Left lung (tissue), 4 donors: ENCODE measurements at regions not wholly inside any gene's neighbourhood (a gene's known extent, or its start where the extent isn't known, plus 50 kb on each side); places are given as distances from the start of the nearest gene placed in this dataset.

ENCODE experiments used
- ATAC-seq: fragments of 200-7000 bp; cut with Tn5 transposase; one replicate; pipeline ENCODE4 v1.9.1; 2020; ENCODE audit warnings: moderate library complexity
- DNase-seq, 4 donors: peaks; one replicate each; pipeline ENCODE4 v3.0.0-alpha.2; 2013 to 2020
- H3K27ac ChIP-seq, 2 donors: fragments of 200-600 bp; sonication (generic) in 1 of 2; one replicate each; pipeline versions ENCODE4 v1.5.0 to v1.8.0; 2020 to 2021
- H3K27me3 ChIP-seq, 2 donors: fragments of 200-600 bp; sonication (generic) in 1 of 2; one replicate each; pipeline versions ENCODE4 v1.5.0 to v1.8.0; 2020 to 2021
- H3K36me3 ChIP-seq, 2 donors: fragments of 200-600 bp; sonication (generic) in 1 of 2; one replicate each; pipeline versions ENCODE4 v1.5.0 to v1.8.0; 2020 to 2021
- H3K4me1 ChIP-seq, 2 donors: fragments of 200-600 bp; one replicate each; pipeline ENCODE4 v1.8.0; 2021
- H3K4me3 ChIP-seq, 2 donors: fragments of 200-600 bp; sonication (generic) in 1 of 2; one replicate each; pipeline versions ENCODE4 v1.5.0 to v1.8.0; 2020 to 2021; ENCODE audit warnings: mild to moderate bottlenecking in 1 of 2
- H3K9me3 ChIP-seq, 2 donors: fragments of 200-600 bp; sonication (generic) in 1 of 2; one replicate each; pipeline versions ENCODE4 v1.5.0 to v1.8.0; 2020 to 2021
- CTCF ChIP-seq, 2 donors: fragments of 200-600 bp; sonication (generic) in 1 of 2; IDR thresholded peaks; one replicate each; pipeline versions ENCODE4 v1.5.0 to v1.8.0; 2021; ENCODE audit warnings: antibody characterized with exemption in 2 of 2
- intact Hi-C, 2 donors: fragments of 100-400 bp; cut with DNase I; formaldehyde crosslinking; loops; one replicate each; pipeline versions ENCODE4 v1.11.2 to v1.14.2; 2022
- donor health status: DM: no; HTN: yes; CAD: no.
- donor health status: DM: no; HTN: no; CAD: no.

- H3K27me3 ChIP-seq: no peaks in the 10 kb centered on the region
- intact Hi-C loops: no loop called here
- no peaks in the 10 kb centered on the region for H3K36me3 ChIP-seq
- no peak overlapping the region for H3K27ac ChIP-seq
- no peaks in the 10 kb centered on the region for H3K4me1 ChIP-seq
- no peak overlapping the region for H3K4me3 ChIP-seq
- ATAC-seq (no peak), DNase-seq (no peak)
- TF ChIP-seq CTCF (IDR thresholded peaks at IDR 0.05): no peak
- no peaks in the 10 kb centered on the region for H3K9me3 ChIP-seq
Measured at GRCh38 chr18:1003499-1003898, 98.8 kb downstream of the ADCYAP1 start.

- intact Hi-C loops: no loop called here
- Histone ChIP-seq H3K9me3 (no peaks in the 10 kb centered on the region), H3K4me1 (no peaks in the 10 kb centered on the region), H3K27me3 (no peaks in the 10 kb centered on the region), H3K4me3 (no peak overlapping the region), H3K27ac (no peak overlapping the region), H3K36me3 (no peaks in the 10 kb centered on the region)
- TF ChIP-seq CTCF (IDR thresholded peaks at IDR 0.05): no peak
- no peak for ATAC-seq
- DNase-seq: no peak
Measured at GRCh38 chr18:1006304-1006703, 101.6 kb downstream of the ADCYAP1 start.

GRCh38 chr18:1006965-1007364 lies 102.3 kb downstream of the ADCYAP1 start:
- H3K27ac ChIP-seq: no peak overlapping the region
- no peaks in the 10 kb centered on the region for H3K4me1 ChIP-seq
- no peaks in the 10 kb centered on the region for H3K9me3 ChIP-seq
- H3K27me3 ChIP-seq: no peaks in the 10 kb centered on the region
- DNase-seq (no peak), ATAC-seq (no peak)
- no peak for TF ChIP-seq CTCF (IDR thresholded peaks at IDR 0.05)
- intact Hi-C loops: no loop called here
- no peaks in the 10 kb centered on the region for H3K36me3 ChIP-seq
- no peak overlapping the region for H3K4me3 ChIP-seq

- no peaks in the 10 kb centered on the region for H3K27me3 ChIP-seq
- no peak overlapping the region for H3K4me3 ChIP-seq
- TF ChIP-seq CTCF (IDR thresholded peaks at IDR 0.05): no peak
- no peaks in the 10 kb centered on the region for H3K36me3 ChIP-seq
- intact Hi-C loops: no loop called here
- no peak for DNase-seq
- no peak for ATAC-seq
- no peaks in the 10 kb centered on the region for H3K4me1 ChIP-seq
- no peak overlapping the region for H3K27ac ChIP-seq
- H3K9me3 ChIP-seq: no peaks in the 10 kb centered on the region
Measured at GRCh38 chr18:1011349-1011748, 106.7 kb downstream of the ADCYAP1 start.

- TF ChIP-seq CTCF (IDR thresholded peaks at IDR 0.05): no peak
- Histone ChIP-seq H3K27me3 (no peaks in the 10 kb centered on the region), H3K4me1 (no peaks in the 10 kb centered on the region), H3K36me3 (no peaks in the 10 kb centered on the region), H3K9me3 (no peaks in the 10 kb centered on the region), H3K27ac (no peak overlapping the region), H3K4me3 (no peak overlapping the region)
- no peak for DNase-seq
- intact Hi-C loops: no loop called here
- ATAC-seq: no peak
Measured at GRCh38 chr18:1012775-1013174, 108.1 kb downstream of the ADCYAP1 start.
